GM18868 (cell line): ENCODE measurements at regions not wholly inside any gene's neighbourhood (a gene's known extent, or its start where the extent isn't known, plus 50 kb on each side); places are given as distances from the start of the nearest gene placed in this dataset.

Source experiments
- ATAC-seq: cut with Tn5 transposase; IDR thresholded peaks from one replicate; pipeline ENCODE4 v1.9.1; 2021; ENCODE audit warnings: mild to moderate bottlenecking, moderate library complexity; ENCODE audit not compliant: unreplicated experiment

DNA sequence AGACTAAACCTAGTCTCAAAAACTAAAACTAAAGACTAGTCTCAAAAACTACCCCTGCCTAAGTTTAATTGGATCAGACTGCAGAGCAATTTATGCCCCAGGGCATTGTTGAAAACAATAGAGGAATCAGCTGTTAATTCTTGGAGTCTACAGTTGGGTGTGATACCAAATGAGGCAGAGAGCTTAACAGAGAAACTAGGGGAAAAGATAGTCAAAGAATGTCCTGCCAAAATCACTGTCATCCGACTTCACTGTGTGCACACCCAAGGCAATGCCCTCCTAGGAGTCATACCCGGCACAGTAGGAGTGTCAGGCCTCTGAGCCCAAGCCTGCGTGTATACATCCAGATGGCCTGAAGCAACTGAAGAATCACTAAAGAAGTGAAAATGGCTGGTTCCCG is 90.5 kb upstream of the TOMM7 start:
- ATAC-seq: no peak

DNA sequence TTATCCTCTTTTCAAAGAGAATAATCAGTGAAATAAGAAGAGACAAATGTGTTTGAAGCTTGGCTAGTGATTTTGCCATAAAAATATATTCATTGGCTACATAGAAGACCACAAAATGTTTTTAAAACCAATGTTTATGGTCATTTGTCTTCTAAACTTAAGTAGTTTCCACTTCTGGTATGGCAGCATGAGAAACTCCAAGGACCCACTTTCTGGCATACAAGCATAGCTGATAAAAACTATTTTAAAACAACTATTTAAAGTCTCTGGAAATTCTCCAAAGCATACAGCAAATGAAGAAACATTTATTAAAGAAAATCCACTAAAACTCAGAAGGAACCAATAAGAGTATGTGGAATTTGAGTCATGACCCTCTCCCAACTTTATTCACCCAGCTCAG is 89.2 kb upstream of the TOMM7 start:
- ATAC-seq: no peak

DNA sequence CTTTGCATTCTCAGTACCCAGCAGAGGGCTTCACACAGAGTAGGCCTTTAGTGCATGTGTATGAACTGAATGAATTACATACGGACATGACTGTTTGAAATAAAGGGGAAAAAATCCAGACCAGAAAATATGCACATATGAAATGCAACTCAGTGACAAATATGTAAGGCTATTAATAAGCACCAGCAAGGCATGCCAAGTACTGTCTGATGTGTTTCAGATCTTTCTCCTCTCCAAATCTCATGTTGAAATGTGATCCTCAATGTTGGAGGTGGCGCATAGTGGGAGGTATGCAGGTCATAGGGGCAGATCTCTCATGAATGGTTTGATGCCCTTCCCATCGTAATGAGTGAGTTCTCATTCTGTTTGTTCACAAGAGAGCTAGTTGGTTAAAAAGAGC is 87.3 kb upstream of the TOMM7 start:
- no peak for ATAC-seq

DNA sequence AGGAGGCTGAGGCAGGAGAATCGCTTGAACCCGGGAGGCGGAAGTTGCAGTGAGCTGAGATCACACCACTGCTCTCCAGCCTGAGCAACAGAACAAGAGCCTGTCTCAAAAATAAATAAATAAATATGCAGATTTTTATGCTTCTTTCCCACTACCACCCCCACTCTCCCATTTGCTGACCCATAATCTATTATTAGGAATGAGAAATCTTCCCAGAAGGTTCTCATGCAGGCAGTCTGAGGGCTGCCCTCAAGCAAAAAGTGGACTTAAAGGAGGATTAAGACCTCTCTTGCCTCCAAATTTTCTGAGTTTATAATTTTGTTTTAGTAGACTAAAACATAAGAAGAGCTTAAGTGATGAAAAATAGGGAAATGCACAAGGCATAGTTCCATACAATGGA is 85.2 kb upstream of the TOMM7 start:
- ATAC-seq: no peak

DNA sequence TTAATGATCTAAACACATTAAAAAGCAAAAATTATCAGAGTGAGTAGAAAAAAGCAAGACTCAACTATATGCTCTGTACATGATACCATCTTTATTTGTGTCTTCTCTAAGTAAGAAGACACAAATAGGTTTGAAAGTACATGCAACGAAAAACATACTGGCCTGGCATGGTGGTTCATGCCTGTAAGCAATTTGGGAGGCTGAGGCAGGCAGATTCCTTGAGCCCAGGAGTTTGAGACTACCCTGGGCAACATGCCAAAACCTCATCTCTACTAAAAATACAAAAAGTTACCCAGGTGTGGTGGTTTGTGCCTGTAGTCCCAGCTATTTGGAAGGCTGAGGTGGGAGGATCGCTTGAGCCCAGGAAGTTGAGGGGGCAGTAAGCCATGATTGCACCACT is 78.1 kb upstream of the TOMM7 start:
- ATAC-seq: no peak

DNA sequence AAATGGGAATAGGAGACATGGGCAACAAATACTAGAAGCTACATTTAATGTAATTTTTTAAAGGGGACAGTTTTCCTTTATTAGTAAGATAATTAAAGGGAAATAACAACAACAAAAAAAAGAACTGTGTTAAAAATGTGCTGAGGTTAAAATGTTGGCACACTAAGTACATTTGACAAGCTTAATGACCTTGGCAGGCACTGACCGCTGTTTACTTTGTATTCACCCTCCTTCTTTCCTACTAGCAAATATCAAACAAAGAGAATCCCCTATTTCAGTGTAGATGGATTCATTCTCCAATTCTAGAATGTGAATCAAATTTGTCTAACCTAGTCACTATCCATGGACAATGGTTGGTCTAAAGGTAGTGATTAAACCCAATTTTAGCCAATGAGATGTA is 77.5 kb upstream of the TOMM7 start:
- no peak for ATAC-seq

DNA sequence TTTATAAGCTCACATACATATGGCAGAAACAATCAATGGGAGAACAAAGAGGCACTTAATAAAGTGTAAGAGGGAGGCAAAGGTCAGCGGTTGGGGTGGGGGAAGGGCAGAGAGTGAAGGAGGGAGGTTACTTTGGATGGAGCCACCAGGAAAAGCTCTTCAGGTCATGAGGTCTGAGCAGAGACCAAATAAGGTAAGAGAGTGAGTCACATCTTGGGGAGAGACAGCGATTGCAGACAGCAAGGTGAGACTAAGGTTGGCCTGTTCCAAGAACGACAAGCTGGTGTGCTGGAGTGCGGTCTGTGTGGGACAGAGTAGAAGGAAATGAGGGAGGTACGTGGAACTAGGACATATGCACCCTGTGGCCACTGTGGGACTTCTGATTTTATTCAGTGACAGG is 74.3 kb upstream of the TOMM7 start:
- no peak for ATAC-seq

DNA sequence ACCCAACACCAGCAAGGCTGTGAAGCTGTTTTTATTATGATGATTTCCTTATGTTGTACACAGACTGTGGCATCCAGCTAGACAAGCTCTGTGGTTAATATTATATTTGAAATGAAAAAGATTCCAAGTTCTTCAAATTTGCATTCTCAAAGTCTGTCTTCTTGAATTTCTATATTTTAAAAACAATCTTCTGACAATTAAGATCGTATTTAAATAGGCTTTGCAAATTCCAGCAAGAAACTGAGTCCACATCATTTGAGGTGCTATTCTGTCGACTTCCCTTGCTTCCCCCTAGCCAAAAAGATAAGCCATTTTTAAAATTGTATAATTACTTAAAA is 73.1 kb upstream of the TOMM7 start:
- no peak for ATAC-seq

DNA sequence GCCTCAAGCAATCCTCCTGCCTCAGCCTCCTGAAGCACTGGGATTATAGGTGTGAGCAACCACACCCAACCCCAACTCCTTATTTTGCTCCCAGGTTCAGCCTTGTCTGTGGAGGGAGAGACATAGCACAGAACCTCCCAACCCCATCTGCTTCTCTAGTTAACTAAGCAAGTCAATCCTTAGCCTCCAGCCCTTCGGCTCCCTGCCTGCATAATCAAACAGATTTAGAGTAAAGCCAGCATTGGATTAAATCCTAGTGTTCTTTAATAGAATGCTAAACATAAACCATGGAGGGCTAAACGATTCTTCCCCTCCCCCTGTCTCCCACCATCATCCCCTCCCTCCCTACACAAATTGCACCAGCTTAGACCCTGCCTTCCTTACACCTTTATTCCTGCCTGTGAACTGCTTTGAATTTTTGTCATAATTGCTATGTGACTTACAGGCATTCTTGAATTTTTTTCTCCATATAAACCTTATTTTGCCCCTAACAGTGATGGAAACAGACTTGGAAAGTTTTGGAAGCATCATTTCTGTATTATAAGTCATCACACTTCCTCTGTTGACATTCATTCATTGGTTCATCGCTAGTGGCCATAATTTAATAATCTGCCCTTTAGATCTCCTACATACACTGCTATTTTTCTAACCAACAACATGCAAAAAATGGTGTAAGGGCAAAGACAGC is 72.6 kb upstream of the TOMM7 start:
- no peak for ATAC-seq

DNA sequence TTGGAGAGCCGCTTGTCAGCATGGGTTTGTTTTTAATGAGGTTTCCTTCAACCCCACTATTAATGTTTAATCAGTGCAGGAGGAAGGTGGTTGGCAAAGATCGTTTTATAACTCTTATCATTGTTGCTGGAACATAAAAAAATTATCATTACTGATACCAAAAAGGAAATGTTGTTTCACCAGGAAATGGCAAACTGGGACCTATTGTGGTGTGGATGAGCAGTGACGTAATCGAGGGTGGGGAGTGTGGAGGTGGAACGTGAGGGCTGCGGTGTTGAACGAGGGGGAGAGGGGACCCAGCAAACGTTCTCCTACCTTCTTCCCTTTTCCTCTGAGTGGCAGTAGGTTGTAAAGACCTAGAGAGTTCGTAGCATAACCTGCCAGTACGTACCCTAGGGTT is 71.9 kb upstream of the TOMM7 start:
- no peak for ATAC-seq

DNA sequence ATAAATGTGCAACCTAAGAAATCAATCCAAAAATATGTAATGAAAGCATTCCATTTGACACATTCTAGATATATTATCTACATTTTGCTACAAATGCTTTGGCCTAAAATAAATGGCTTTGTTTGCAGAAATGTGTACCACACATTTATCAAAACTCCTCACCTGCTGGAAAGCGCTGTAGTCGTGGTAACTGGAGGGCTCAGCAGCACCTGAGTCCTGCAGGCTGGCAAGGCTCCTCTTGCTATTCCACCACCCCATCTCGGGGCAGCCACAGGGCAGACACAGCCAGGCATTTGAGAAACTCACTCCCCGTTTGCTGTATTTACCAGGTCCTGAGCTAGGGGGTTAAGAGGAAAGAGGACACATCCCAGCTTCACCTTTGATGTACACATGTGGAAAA is 68.1 kb upstream of the TOMM7 start:
- ATAC-seq: no peak

DNA sequence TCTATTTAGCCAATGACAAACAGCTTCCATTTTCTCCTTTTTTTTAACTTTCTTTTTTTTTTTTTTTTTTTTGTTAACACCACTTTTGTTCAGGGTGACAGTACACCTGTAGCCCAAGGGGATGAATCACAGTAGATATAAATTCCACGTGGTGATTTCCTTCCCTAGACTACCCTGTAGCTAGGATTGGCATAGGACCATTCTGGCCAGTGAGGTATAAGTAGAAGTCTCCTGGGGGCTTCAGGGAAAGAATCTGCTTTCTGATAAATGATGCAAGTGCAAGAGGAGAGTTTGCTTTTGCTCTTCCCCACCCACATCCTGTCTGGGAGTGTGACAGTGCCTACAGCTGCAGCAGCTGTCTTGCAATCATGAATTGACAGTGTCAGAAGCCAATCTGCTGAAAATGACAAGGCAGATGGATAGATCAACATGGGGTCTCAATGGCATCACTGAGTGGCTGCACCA is 63.2 kb upstream of the TOMM7 start:
- ATAC-seq: peak; percentile 92

DNA sequence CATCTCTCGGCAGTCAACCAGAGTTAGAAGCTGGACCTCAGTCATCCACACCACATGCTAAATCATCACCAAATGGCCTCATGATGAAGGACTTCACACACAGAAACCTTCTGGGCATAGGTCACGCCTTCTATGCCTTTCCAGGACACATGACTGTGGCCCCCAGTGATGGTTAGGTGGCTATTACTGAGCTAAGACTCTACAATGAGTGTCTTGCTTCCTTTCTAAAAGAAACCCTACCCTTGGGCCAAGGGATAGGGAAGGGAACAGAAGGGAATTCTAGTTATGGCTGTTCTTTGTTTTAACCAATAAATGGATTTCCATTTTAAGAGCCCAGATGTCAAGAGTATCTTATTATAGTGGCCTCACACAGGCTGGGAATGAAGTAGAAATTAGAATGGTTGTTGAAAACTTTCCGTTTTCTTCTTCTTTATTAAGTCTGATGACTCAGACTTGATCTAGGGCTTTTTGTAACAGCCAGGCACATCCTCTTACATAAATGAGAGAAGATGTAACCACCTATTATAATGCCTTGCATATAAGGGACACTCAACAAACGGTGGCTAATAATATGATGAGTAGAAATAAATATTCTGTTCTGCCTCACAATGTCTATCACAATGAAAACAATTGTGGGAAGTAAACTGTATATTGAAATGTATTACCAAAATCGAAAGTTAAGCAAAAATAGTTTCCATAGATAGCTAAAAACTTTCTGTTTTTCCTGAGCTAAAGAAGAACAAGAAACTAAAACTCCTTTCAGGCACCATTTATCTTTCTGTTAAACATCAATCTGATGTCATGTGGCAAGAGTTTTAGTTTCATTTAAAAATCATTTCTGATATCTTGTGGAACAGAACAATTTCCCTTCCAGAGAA is 62.5 kb upstream of the TOMM7 start:
- ATAC-seq: peak; percentile 62

DNA sequence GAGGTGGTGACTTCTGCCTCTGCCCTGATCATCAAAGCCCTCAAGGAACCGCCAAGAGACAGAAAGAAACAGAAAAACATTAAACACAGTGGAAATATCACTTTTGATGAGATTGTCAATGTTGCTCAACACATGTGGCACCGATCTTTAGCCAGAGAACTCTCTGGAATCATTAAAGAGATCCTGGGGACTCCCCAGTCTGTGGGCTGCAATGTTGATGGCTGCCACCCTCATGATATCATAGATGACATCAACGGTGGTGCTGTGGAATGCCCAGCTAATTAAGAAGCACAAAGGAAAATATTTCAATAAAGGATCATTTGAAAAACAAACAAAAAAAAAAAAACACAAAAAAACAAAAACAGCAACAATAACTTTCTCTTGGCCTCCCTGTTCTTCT is 59.5 kb upstream of the TOMM7 start:
- ATAC-seq: no peak

DNA sequence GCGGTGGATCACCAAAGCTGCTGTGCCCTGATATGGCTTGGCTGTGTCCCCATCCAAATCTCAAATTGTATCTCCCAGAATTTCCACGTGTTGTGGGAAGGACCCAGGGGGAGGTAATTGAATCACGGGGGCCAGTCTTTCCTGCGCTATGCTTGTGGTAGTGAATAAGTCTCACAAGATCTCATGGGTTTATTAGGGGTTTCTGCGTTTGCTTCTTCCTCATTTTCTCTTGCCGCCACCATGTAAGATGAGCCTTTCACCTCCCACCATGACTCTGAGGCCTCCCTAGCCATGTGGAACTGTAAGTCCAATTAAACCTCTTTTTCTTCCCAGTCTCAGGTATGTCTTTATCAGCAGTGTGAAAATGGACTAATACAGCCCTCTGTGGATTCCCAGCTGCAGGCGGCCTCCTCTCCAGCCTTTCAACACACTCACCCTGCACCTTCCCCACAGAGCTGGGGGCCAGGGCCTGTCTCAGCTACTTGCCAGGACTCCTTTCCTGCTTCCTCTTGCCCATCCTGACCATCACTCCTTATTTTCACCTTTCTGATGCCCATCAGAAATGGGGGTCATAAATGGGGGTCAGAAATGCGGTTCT is 57.2 kb upstream of the TOMM7 start:
- ATAC-seq: no peak

DNA sequence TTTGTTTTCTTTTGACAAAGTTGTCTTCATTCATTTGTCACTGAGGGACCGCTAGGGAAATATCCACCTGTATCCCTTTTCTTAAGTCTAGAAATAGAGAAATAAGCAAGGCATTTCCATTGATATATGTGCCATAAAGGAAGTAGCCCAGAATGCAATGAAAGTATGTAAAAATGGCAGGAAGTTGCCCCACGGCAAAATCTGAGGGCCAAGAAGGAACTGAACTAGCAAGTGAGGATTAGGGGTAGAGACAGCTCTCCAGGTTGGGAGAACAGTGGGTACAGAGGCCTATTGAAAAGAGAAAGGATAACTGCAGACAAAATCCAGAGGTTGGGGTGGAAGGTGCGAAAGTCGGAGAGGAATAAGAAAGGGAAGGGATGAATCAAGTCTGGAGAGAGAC is 56.6 kb upstream of the TOMM7 start:
- ATAC-seq: no peak

DNA sequence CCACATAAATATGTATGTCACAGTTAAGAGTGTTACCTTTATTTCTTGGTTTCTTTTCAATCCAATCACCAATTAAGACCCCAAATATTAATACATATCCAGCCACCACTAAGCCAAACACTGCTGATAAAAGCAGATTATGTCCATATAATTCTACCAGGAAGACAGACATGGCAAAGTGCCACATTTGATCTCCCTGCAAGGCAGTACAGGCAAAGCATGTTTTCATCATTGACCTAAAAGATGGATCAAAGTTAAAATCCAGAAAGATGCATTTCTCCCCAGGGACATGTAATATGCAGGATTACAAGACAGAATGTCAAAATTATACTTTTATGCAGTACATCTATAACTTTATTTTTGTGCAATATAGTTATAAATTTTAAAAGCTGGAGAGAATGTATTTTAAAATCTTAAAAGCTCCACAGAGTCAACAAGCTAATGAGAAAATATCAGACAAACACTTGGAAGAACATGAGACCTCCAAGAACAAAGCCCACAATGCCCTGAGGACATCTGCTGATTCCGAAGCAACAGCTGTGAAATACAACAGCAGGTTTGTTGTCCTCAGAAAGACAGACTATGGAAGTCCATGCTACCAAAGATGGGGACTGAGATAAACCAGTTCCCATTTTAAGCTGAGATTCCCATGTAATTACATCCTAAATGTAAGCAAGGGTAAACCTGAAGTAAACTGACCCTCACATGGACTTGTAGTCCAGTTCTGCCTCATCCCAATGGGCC is 54.5 kb upstream of the TOMM7 start:
- no peak for ATAC-seq

DNA sequence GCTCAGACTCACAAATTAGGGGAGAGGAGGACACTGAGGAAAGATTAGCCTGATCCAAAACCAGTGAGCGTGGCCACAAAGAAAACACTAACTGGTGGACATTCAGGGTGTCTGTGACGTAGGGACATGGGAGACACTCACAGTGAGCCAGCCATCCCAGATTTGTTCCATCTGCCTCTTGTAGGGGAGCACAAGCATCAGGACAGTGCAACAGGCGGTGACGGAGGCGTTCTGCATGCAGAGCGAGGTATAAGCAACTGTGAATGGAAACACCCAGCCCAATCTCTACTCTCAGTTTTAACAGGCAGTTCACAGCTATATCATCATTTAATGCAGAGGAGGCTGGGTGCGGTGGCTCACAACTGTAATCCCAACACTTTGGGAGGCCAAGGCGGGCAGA is 52.8 kb upstream of the TOMM7 start:
- ATAC-seq: no peak

DNA sequence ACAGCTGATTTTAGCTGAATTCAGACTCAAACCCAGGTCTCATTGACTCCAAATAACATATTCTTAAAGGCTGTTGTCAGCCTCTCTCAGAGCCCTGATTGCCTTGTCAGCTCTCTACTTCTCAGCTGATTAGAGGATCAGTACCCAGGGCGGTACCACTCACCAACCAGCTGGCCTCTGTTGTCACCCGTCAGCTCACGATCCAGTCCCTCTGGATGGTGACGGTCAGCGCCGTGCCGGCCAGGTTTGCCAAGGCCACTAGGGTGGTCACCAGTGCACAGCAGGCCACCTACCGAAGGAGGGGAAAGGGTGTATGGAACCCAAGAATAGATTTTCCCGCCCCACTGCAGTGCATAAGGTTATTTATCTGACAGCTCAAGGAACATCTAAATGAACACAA is 52.3 kb upstream of the TOMM7 start:
- ATAC-seq: no peak
